ENCODE measurements at regions not wholly inside any gene's neighbourhood (a gene's known extent, or its start where the extent isn't known, plus 50 kb on each side); places are given as distances from the start of the nearest gene placed in this dataset.

DNA sequence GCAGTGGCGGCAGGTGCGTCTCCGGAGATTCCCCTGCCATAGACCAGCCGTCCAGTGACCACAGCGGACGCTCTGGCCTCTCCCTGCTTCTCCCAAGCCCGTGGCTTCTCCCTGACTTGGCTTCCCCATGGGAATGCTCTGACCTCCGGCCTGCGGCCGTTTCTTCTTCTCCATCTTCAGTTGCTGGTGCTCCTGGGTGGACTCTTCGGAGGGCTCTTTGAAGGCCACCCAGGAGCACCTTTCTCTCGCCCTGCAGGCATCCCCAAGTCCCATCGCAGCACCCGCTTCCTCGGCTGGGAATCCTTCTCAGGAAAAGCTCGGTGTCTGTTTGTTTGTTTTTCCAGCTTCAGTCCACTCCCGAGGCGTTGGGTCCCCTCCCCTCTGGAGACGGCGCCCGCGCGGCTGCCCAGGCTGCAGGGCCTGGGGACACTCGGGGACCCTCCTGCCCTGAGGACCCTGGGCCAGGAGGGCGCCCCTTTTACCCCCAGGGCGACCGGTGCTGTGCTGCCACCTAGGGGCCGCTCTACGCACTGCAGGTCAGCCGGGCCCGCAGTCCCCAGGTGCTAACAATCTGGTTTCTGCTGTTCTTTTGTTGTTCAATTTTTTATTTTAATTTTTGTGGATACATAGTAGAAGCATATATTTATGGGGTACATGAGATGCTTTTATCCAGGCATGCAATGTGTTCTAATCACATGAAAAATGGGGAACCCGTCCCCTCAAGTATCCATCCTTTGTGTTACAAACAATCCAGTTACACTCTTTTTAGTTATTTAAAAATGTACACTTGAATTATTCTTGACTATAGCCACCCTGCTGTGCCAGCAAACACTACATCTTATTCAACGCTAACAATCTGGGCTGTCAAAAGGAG, 197.9 kb upstream of the ADAMTS16 start:
- H3K27me3 ChIP-seq (ENCODE audit: control insufficient read depth in 2 of 2, insufficient read depth in 2 of 2, low read length in 2 of 2): no peaks in the 10 kb centered on the region
- peaks cover 6% of the 10 kb centered on the region for H3K9me3 ChIP-seq (replicated peaks; ENCODE audit: control insufficient read depth, insufficient read depth, low read length)
- no peak overlapping the region for H3K27ac ChIP-seq (ENCODE audit: insufficient read depth, low read depth, low read length)
- dilution Hi-C loops (cut with MboI; ENCODE audit: extremely low pct_ligation_motif_present, low sequenced_read_pairs) (no loop called here), intact Hi-C loops (cut with micrococcal nuclease) (no loop called here)
- H3K4me2 ChIP-seq (ENCODE audit: insufficient read depth, low read length): no peak overlapping the region
- TF ChIP-seq GATA2 (IDR thresholded peaks at IDR 0.05; ENCODE audit: insufficient read depth, insufficient read length, low read depth, low read length): no peak
- TF ChIP-seq, protein P1, sequence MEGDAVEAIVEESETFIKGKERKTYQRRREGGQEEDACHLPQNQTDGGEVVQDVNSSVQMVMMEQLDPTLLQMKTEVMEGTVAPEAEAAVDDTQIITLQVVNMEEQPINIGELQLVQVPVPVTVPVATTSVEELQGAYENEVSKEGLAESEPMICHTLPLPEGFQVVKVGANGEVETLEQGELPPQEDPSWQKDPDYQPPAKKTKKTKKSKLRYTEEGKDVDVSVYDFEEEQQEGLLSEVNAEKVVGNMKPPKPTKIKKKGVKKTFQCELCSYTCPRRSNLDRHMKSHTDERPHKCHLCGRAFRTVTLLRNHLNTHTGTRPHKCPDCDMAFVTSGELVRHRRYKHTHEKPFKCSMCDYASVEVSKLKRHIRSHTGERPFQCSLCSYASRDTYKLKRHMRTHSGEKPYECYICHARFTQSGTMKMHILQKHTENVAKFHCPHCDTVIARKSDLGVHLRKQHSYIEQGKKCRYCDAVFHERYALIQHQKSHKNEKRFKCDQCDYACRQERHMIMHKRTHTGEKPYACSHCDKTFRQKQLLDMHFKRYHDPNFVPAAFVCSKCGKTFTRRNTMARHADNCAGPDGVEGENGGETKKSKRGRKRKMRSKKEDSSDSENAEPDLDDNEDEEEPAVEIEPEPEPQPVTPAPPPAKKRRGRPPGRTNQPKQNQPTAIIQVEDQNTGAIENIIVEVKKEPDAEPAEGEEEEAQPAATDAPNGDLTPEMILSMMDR (IDR thresholded peaks at IDR 0.05; ENCODE audit: extremely low read depth in 1 of 2, insufficient read depth in 1 of 2, low read depth in 1 of 2, low read length in 2 of 2): peak in 1 of 2 donors; percentile 22
- no TSS peak for BruUV-seq (replicated peaks)
- ChIA-PET POLR2A (no interaction called here), CTCF (no interaction called here)
- no peak overlapping the region for H2AFZ ChIP-seq (ENCODE audit: low read depth, low read length)
- H3K4me1 ChIP-seq (ENCODE audit: control insufficient read depth, extremely low read depth, insufficient read depth, low read length): no peaks in the 10 kb centered on the region
- FAIRE-seq: no peak
- no peaks in the 10 kb centered on the region for H3K36me3 ChIP-seq (ENCODE audit: control insufficient read depth in 2 of 2, extremely low read depth in 1 of 2, insufficient read depth in 2 of 2, low read length in 2 of 2)
- no peak overlapping the region for H3K9ac ChIP-seq (replicated peaks; ENCODE audit: extremely low read depth, insufficient read depth, low read length)
- no peaks in the 10 kb centered on the region for H3K79me2 ChIP-seq (ENCODE audit: control insufficient read depth, insufficient read depth, low read length)
- no peaks in the 10 kb centered on the region for H4K20me1 ChIP-seq (replicated peaks; ENCODE audit: control insufficient read depth, extremely low read depth, insufficient read depth, low read length)
- no peak for DNase-seq (ENCODE audit: low read depth, low spot score)
- H3K9me1 ChIP-seq (replicated peaks; ENCODE audit: control insufficient read depth, extremely low read depth, insufficient read depth, low read length): no peaks in the 10 kb centered on the region
- no peak overlapping the region for H3K4me3 ChIP-seq (replicated peaks in 1 of 3; ENCODE audit: insufficient read depth in 1 of 3, low read depth in 1 of 3, low read length in 3 of 3)

DNA sequence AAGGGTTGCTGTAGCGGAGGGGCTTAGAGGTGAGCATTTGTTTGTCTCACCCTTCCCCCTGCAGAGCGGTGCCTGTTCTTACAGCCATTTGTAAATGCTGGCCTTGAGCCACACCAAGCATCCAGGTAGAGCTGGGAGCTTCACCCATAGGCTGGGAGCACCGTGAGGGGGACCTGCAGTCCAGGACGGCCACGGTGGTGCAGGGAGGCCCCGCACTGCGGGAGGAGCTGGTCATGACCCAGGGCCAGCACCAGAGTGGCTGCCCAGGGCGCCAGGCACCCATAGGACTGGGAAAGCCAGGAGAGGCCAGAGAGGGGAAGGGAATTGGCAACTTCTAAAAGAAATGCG, 197.3 kb upstream of the ADAMTS16 start:
- Histone ChIP-seq H3K9ac (replicated peaks; ENCODE audit: extremely low read depth, insufficient read depth, low read length) (no peak overlapping the region), H3K9me1 (replicated peaks; ENCODE audit: control insufficient read depth, extremely low read depth, insufficient read depth, low read length) (no peaks in the 10 kb centered on the region), H3K4me1 (ENCODE audit: control insufficient read depth, extremely low read depth, insufficient read depth, low read length) (no peaks in the 10 kb centered on the region), H3K36me3 (ENCODE audit: control insufficient read depth in 2 of 2, extremely low read depth in 1 of 2, insufficient read depth in 2 of 2, low read length in 2 of 2) (no peaks in the 10 kb centered on the region), H3K27ac (ENCODE audit: insufficient read depth, low read depth, low read length) (no peak overlapping the region), H4K20me1 (replicated peaks; ENCODE audit: control insufficient read depth, extremely low read depth, insufficient read depth, low read length) (no peaks in the 10 kb centered on the region), H3K4me3 (replicated peaks in 1 of 3; ENCODE audit: insufficient read depth in 1 of 3, low read depth in 1 of 3, low read length in 3 of 3) (no peak overlapping the region), H3K27me3 (ENCODE audit: control insufficient read depth in 2 of 2, insufficient read depth in 2 of 2, low read length in 2 of 2) (no peaks in the 10 kb centered on the region), H3K79me2 (ENCODE audit: control insufficient read depth, insufficient read depth, low read length) (no peaks in the 10 kb centered on the region), H2AFZ (ENCODE audit: low read depth, low read length) (no peak overlapping the region), H3K9me3 (replicated peaks; ENCODE audit: control insufficient read depth, insufficient read depth, low read length) (peaks cover 5% of the 10 kb centered on the region), H3K4me2 (ENCODE audit: insufficient read depth, low read length) (no peak overlapping the region)
- dilution Hi-C loops (cut with MboI; ENCODE audit: extremely low pct_ligation_motif_present, low sequenced_read_pairs) (no loop called here), intact Hi-C loops (cut with micrococcal nuclease) (no loop called here)
- DNase-seq (ENCODE audit: low read depth, low spot score) (no peak), FAIRE-seq (no peak)
- ChIA-PET CTCF (no interaction called here), POLR2A (no interaction called here)
- TF ChIP-seq JUN (IDR thresholded peaks at IDR 0.05; ENCODE audit: borderline replicate concordance, insufficient read depth, insufficient read length, low read depth): no peak
- TF ChIP-seq FOS (IDR thresholded peaks at IDR 0.05; ENCODE audit: borderline replicate concordance, insufficient read depth, low read length): no peak
- no peak for TF ChIP-seq POLR2AphosphoS5 (IDR thresholded peaks at IDR 0.05; ENCODE audit: insufficient read depth, low read depth, low read length)
- no peak for TF ChIP-seq EZH2 (IDR thresholded peaks at IDR 0.05; ENCODE audit: borderline replicate concordance, low read depth, low read length, severe bottlenecking)
- TF ChIP-seq, protein P2, sequence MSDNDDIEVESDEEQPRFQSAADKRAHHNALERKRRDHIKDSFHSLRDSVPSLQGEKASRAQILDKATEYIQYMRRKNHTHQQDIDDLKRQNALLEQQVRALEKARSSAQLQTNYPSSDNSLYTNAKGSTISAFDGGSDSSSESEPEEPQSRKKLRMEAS (IDR thresholded peaks at IDR 0.05; ENCODE audit: insufficient read depth, insufficient read length): no peak
- TF ChIP-seq, protein P1 (IDR thresholded peaks at IDR 0.05; ENCODE audit: extremely low read depth in 1 of 2, insufficient read depth in 1 of 2, low read depth in 1 of 2, low read length in 2 of 2): no peak
- no peak for TF ChIP-seq GATA2 (IDR thresholded peaks at IDR 0.05; ENCODE audit: insufficient read depth, insufficient read length, low read depth, low read length)
- no peak for TF ChIP-seq MYC (IDR thresholded peaks at IDR 0.05; ENCODE audit: low read depth, low read length)
- TF ChIP-seq POLR2A (IDR thresholded peaks at IDR 0.05; ENCODE audit: low read depth, low read length): no peak
- BruUV-seq (replicated peaks): no TSS peak
